Fibroblast of lung (primary cell): ENCODE measurements at regions not wholly inside any gene's neighbourhood (a gene's known extent, or its start where the extent isn't known, plus 50 kb on each side); places are given as distances from the start of the nearest gene placed in this dataset.
"Not testable (repeated sequence)": the region's sequence is repeated elsewhere in the genome, so short reads cannot be mapped to it uniquely, and the experiment has no call there.

Experiments
- DNase-seq, 2 donors: peaks; one replicate each; pipeline versions ENCODE4 v3.0.0 to v3.0.0-alpha.2; 2010; ENCODE audit warnings: low read depth in 2 of 2
- H2AFZ ChIP-seq: 2 replicates; pipeline ENCODE4 v1.5.1; 2012; ENCODE audit warnings: low read length, control low read depth, inconsistent platforms
- H3K27ac ChIP-seq: 2 replicates; pipeline ENCODE4 v1.5.1; 2011; ENCODE audit warnings: low read length, control low read depth; ENCODE audit not compliant: insufficient read depth
- H3K27me3 ChIP-seq: 2 replicates; pipeline ENCODE4 v1.5.1; 2011; ENCODE audit warnings: mild to moderate bottlenecking, low read length; ENCODE audit not compliant: control insufficient read depth, insufficient read depth
- H3K36me3 ChIP-seq: 2 replicates; pipeline ENCODE4 v1.5.1; 2011; ENCODE audit warnings: low read length; ENCODE audit not compliant: control insufficient read depth, insufficient read depth
- H3K4me1 ChIP-seq: 2 replicates; pipeline ENCODE4 v1.5.1; 2011; ENCODE audit warnings: low read length; ENCODE audit not compliant: control insufficient read depth, insufficient read depth; ENCODE audit errors: extremely low read depth
- H3K4me2 ChIP-seq: 2 replicates; pipeline ENCODE4 v1.5.1; 2011; ENCODE audit warnings: low read length, control low read depth; ENCODE audit not compliant: insufficient read depth; ENCODE audit errors: extremely low read depth
- H3K4me3 ChIP-seq, 4 experiments: fragments of 200-600 bp in 1 of 4; sonication (generic) in 1 of 4; replicated peaks in 1 of 4; 2 replicates each; pipeline ENCODE4 v1.5.1; 2011 to 2016; ENCODE audit warnings: low read length in 4 of 4, low read depth in 3 of 4, mild to moderate bottlenecking in 3 of 4, control low read depth in 2 of 4, inconsistent platforms in 1 of 4, mixed read lengths in 1 of 4; ENCODE audit not compliant: insufficient read depth in 1 of 4; ENCODE audit errors: control extremely low read depth in 1 of 4
- H3K79me2 ChIP-seq: 2 replicates; pipeline ENCODE4 v1.5.1; 2012; ENCODE audit warnings: mild to moderate bottlenecking, low read length, inconsistent platforms; ENCODE audit not compliant: control insufficient read depth, insufficient read depth
- H3K9ac ChIP-seq: 2 replicates; pipeline ENCODE4 v1.5.1; 2011; ENCODE audit warnings: mild to moderate bottlenecking, low read length, control low read depth; ENCODE audit not compliant: insufficient read depth
- H3K9me3 ChIP-seq: 2 replicates; pipeline ENCODE4 v1.5.1; 2012; ENCODE audit warnings: low read depth, low read length; ENCODE audit not compliant: control insufficient read depth, insufficient read depth
- H4K20me1 ChIP-seq: 2 replicates; pipeline ENCODE4 v1.5.1; 2011; ENCODE audit warnings: low read length; ENCODE audit not compliant: control insufficient read depth, insufficient read depth; ENCODE audit errors: extremely low read depth
- CTCF ChIP-seq, 2 donors: IDR thresholded peaks in 1 of 2; conservative IDR thresholded peaks in 1 of 2; 1 replicate in 1 of 2; 2 replicates in 1 of 2; pipeline ENCODE4 v1.5.1; 2011 to 2012; ENCODE audit warnings: low read length in 2 of 2, control low read depth in 1 of 2, inconsistent platforms in 1 of 2, low read depth in 1 of 2, mild to moderate bottlenecking in 1 of 2
- EZH2 ChIP-seq: IDR thresholded peaks from 2 replicates; pipeline ENCODE4 v1.5.1; 2012; ENCODE audit warnings: low read length, control low read depth, mild to moderate bottlenecking; ENCODE audit errors: missing control alignments

GRCh38 chr12:58117667-58118066 is 176.3 kb downstream of the ATP23 start:
- H3K4me1 ChIP-seq = no peaks in the 10 kb centered on the region
- TF ChIP-seq CTCF (conservative IDR thresholded peaks at IDR 0.05 in 1 of 2, IDR thresholded peaks at IDR 0.05 in 1 of 2; ENCODE audit: low read depth in 1 of 2, low read length in 2 of 2) (no peak), EZH2 (no peak)
- H3K9me3 ChIP-seq = no peaks in the 10 kb centered on the region
- H4K20me1 ChIP-seq = no peaks in the 10 kb centered on the region
- DNase-seq = no peak
- no peak overlapping the region for H3K27ac ChIP-seq
- no peaks in the 10 kb centered on the region for H3K79me2 ChIP-seq
- H2AFZ ChIP-seq = no peak overlapping the region
- no peak overlapping the region for H3K9ac ChIP-seq
- H3K27me3 ChIP-seq = no peaks in the 10 kb centered on the region
- H3K36me3 ChIP-seq = no peaks in the 10 kb centered on the region
- no peak overlapping the region for H3K4me2 ChIP-seq
- H3K4me3 ChIP-seq = no peak overlapping the region

GRCh38 chr12:58125761-58126160 is 184.4 kb downstream of the ATP23 start:
- H4K20me1 ChIP-seq, H3K27ac ChIP-seq, H2AFZ ChIP-seq, H3K9ac ChIP-seq, H3K4me2 ChIP-seq, DNase-seq, H3K79me2 ChIP-seq, H3K36me3 ChIP-seq, H3K4me3 ChIP-seq, H3K27me3 ChIP-seq, H3K9me3 ChIP-seq, H3K4me1 ChIP-seq: not testable (repeated sequence)

- Histone ChIP-seq H2AFZ (no peak overlapping the region), H3K27ac (no peak overlapping the region), H3K4me2 (no peak overlapping the region), H3K9ac (no peak overlapping the region), H3K36me3 (no peaks in the 10 kb centered on the region), H3K4me1 (no peaks in the 10 kb centered on the region), H3K79me2 (no peaks in the 10 kb centered on the region), H3K4me3 (no peak overlapping the region), H4K20me1 (no peaks in the 10 kb centered on the region), H3K27me3 (no peaks in the 10 kb centered on the region), H3K9me3 (no peaks in the 10 kb centered on the region)
- DNase-seq = no peak
- TF ChIP-seq CTCF (conservative IDR thresholded peaks at IDR 0.05 in 1 of 2, IDR thresholded peaks at IDR 0.05 in 1 of 2; ENCODE audit: low read depth in 1 of 2, low read length in 2 of 2) (no peak), EZH2 (no peak)
These were observed 190.8 kb downstream of the ATP23 start for GRCh38 chr12:58131986-58132755.
